NT2/D1 (cell line): ENCODE measurements at regions not wholly inside any gene's neighbourhood (a gene's known extent, or its start where the extent isn't known, plus 50 kb on each side); places are given as distances from the start of the nearest gene placed in this dataset.

ENCODE experiments used
- YY1 ChIP-seq: IDR thresholded peaks from 2 replicates; pipeline ENCODE4 v1.6.1; 2011; ENCODE audit not compliant: insufficient read length, insufficient read depth
- ZNF274 ChIP-seq: IDR thresholded peaks from 2 replicates; pipeline ENCODE4 v1.6.1; 2011; ENCODE audit warnings: mild to moderate bottlenecking, low read depth, low read length

DNA sequence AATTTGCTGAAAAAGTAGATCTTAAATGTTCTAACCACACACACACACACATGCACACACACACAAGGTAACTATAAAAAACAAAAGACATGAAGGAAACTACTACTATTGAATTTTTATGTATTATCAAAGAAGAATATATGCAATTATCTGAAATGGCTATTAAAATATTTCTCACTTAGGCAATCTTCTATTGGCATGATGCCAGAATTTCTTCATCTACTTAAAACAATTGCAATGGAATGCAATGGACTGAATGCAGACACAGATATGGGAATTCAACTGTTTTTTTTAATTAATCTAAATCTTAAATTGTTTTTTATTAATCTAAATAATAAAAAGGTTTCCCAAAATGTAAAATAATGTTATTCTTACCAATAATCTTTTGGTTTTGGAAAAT is 152.6 kb upstream of the SMLR1 start:
- TF ChIP-seq ZNF274 (no peak), YY1 (no peak)
